ENCODE measurements at regions not wholly inside any gene's neighbourhood (a gene's known extent, or its start where the extent isn't known, plus 50 kb on each side); places are given as distances from the start of the nearest gene placed in this dataset.

- DNase-seq, result no peak
These were observed 387.0 kb upstream of the DMAC1 start for GRCh38 chr9:8186560-8186959.

GRCh38 chr9:8183618-8184017 is 384.0 kb upstream of the DMAC1 start:
- DNase-seq, result no peak

- DNase-seq, result no peak
These were observed 379.9 kb upstream of the DMAC1 start for GRCh38 chr9:8179381-8180053.

GRCh38 chr9:8172000-8172399 is 372.4 kb upstream of the DMAC1 start:
- DNase-seq, result no peak

DNA sequence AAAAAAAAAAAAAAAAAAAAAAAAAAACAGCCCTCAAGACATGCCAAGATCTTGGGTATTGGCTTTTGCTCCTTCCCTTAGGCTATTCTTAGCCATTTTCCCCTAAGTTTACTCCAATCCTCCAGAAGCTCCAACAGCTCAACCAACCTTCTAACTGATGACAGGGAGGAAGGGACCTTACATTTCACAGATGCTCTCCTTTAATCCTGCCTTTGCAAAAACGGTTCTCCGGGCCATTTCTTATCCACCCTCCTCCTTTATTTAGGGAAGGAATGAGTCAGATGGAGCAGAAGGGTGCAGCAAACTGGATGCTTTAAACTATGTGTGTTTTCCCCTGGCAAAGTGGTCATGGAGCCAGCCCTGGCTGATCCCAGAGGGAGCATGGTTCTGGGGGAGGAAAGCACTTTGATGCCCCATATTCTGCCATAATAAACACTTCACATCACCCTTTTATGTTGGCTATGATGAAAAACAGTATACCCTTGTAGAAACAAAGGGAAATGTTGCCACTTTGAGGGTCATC is 369.4 kb upstream of the DMAC1 start:
- no peak for DNase-seq

- DNase-seq, result no peak
These were observed 361.2 kb upstream of the DMAC1 start for GRCh38 chr9:8160787-8161186.

GRCh38 chr9:8158574-8158973 is 359.0 kb upstream of the DMAC1 start:
- no peak for DNase-seq

DNA sequence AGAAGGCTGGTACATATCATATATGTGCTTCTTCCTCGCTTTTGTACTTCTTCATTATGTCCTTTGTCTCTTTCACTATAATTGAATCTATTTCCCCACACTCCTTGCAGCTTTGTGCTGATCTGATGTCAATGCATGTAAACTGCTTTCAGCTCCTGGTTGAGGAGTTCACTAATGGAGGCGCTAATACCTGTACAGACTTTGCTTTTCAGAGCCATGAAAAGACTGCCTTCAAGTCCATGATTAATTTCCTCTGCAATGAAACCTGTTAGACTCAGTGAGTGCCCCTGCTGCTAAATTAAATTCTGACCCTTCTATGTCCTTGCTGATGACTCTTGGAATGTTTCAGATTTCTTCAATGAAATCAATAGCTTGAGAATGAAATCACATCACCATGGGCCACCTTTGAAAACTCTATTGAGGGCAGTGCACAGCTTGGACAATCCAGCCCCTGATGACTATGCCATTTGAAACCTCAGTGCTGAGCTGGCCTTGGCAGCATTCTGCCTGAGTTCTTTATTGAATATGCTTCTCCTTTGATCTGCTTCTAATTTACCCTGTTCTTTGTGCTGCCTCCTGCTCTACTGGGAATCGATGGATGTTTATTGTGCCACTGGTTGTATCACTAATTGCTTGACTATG is 358.2 kb upstream of the DMAC1 start:
- DNase-seq, result no peak

GRCh38 chr9:8156346-8156745 is 356.8 kb upstream of the DMAC1 start:
- no peak for DNase-seq

DNA sequence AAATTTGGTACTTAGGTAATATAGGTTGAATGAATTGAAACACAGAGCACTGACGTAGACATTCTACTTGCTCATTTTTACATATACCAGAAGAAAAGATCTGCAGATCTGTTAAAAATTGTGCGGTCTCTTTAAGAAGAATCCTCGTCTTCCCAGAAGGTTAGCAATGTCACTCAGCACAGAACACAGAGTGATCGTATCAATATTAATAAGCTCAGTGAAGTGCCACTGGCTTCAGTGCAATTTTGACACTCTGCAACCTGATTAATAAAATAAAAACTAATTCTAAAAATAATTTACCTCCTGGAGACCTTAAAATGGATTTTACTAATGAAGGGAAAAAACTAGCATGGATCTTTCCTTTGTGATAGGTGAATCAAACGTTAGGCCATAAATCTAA is 356.1 kb upstream of the DMAC1 start:
- no peak for DNase-seq

GRCh38 chr9:8143677-8144076 is 344.1 kb upstream of the DMAC1 start:
- DNase-seq, result no peak

DNA sequence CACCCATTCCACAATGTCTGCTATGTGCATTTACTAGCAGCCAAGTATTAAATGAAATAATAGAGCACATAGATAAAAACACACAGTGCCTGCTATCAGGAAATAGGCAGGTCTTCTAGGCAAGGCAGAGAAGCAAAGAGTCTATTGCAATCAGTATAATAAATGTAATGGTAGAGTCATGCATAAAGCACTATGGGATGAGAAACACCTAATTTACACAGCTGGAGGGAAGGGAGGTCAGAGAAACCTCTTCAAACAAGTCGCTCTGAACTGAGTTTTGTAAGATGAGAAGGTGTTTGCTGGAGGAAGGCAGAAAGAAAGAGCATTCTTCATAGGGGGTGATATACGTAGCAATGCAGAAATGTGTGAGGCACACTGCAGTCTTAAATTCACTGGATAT is 341.0 kb upstream of the DMAC1 start:
- DNase-seq, result no peak

- DNase-seq, result no peak
These were observed 340.2 kb upstream of the DMAC1 start for GRCh38 chr9:8139756-8140155.

DNA sequence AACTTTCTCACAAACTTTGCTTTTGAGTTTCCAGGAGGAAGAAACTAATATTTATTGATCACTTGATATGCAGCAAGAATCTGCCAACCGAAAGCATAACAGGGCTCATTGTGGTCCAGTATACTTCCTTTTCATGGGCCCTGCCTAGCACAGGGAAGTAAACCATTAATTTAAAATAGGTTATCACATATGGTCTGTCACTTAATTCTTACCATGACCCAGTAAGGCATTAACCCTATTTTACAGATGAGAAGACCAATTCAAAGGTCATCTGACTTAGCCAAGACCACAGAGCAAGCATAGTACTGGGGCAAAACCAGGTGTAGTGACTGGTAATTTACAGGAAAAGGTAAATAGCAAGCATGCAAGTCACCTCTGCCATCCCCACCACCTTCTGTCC is 336.9 kb upstream of the DMAC1 start:
- DNase-seq, result no peak

GRCh38 chr9:8134635-8135034 is 335.1 kb upstream of the DMAC1 start:
- DNase-seq, result no peak

DNA sequence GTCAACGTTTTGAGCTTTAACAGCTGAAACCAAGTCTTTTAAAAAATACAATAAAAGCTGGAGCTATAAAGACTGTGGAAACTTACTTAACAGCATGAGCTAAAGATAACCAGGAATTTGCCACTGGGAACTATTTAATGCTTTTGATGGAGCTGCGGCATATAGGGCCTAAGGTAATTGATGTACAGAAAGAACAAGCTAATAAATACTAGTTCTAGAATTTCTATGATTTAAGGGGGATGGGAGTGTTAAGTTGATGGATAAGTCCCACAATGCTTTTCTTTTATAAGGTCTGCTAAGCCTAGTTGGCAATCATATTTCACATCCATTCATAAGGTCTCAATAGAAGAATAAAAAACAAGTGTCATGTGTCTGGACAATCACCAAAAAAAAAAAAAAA is 334.0 kb upstream of the DMAC1 start:
- no peak for DNase-seq

GRCh38 chr9:8115570-8115969 is 316.0 kb upstream of the DMAC1 start:
- DNase-seq, result no peak

GRCh38 chr9:8114826-8115225 is 315.2 kb upstream of the DMAC1 start:
- no peak for DNase-seq

- no peak for DNase-seq
These were observed 306.8 kb upstream of the DMAC1 start for GRCh38 chr9:8106362-8106761.

DNA sequence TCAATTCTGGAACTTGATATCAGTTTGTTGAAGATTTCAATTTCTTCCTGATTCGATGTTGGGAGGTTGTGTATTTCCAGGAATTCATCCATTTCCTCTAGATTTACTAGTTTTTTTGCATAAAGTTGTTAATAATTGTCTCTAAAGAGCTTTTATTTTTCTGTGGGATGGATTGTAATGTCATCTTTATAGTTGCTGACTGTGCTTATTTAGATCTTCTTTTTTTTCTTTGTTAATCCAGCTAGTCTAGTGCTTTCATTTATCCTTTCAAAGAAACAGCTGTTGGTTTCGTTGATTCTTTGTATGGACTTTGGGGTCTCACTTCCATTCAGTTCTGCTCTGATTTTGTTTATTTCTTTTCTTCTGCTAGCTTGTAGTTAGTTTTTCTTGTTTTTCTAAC is 302.0 kb upstream of the DMAC1 start:
- no peak for DNase-seq

GRCh38 chr9:8096091-8096490 is 296.5 kb upstream of the DMAC1 start:
- no peak for DNase-seq

DNA sequence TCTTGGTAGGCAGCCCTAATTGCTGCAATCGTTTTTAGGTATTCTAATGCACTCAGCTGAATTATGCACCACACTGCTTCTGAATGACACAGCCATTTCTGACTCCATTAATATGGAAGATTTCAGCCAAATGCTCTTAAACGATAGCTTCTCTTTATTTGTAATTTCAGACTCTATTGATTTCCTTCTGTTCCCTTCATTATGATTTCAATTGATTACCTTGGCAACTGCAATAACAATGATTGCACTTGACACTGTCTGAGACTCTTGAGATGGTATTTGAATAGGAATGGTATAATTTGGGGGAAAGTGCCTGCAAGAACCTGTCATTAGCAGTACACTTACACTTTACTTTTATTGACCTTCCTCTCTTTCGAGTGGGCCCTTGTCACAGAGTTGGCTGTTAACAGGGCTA is 296.1 kb upstream of the DMAC1 start:
- DNase-seq, result no peak

DNA sequence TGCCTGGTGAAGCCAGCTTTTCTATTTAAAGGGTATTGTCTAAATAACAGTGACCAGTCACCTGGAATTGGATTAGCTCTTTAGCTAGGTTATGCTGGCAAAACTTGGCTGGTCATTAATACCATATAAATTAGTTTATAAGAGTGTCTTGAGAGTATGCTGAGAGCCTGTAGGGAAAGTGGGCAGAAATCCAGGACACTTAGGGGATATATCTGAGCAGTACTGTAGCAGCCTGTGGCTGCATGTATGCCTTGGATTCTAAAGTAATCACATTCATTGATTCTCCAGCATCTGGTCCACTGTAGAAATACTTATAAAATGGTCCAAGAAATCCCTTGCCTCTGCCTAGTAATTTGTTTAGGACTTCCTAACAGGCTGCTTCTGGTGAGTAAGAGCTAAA is 288.9 kb upstream of the DMAC1 start:
- no peak for DNase-seq

GRCh38 chr9:8085986-8086385 is 286.4 kb upstream of the DMAC1 start:
- no peak for DNase-seq

- no peak for DNase-seq
These were observed 279.1 kb upstream of the DMAC1 start for GRCh38 chr9:8078641-8079140.

Measured in CD4-positive, alpha-beta T cell treated with Interleukin-17A for 1 hour (primary cell).